HG02885 (cell line): ENCODE measurements at regions not wholly inside any gene's neighbourhood (a gene's known extent, or its start where the extent isn't known, plus 50 kb on each side); places are given as distances from the start of the nearest gene placed in this dataset.
A peak's percentile ranks its signal among the peaks of the same experiment; 100 is the strongest.
"Not testable (repeated sequence)": the region's sequence is repeated elsewhere in the genome, so short reads cannot be mapped to it uniquely, and the experiment has no call there.

Experiments
- ATAC-seq: cut with Tn5 transposase; IDR thresholded peaks from one replicate; pipeline ENCODE4 v1.9.1; 2021; ENCODE audit warnings: mild to moderate bottlenecking; ENCODE audit not compliant: unreplicated experiment, poor library complexity

DNA sequence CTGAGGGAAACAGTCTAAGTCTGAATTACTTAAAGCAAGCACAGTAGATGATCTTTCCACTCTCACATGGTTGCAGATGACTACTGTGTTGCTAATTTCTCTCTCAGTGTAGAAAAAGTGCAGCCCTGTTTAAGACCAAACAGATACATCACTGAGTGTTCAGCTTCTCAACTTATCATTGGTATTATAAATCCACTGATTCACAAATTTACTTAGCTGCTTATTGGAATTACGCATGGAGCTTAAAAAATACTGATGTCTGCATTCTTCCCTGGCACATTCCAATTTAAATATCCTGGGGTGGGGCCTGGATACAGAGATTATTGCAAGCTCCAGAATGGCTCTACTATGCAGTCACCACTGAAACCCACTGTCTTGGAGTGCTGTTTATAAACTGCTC is 411.2 kb downstream of the RND3 start:
- ATAC-seq: no peak

DNA sequence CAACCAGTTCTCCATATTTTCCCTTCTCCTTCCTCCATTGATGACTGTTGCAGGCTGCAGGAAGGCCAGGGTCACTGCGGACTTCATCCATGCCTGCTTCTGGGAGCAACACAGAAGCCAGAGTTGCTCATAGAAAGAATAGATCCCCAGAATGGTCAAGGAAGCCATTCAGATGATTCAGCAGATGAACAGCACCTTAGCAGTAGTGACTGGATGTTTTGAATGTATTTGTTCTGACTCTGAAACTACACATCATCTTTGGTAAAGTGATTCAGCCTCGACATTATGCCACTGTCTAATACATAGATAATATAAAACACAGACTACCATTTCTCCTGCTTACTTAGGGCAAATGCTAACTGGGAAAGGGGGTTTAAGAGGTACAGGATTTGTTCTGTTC is 411.6 kb downstream of the RND3 start:
- ATAC-seq: no peak

DNA sequence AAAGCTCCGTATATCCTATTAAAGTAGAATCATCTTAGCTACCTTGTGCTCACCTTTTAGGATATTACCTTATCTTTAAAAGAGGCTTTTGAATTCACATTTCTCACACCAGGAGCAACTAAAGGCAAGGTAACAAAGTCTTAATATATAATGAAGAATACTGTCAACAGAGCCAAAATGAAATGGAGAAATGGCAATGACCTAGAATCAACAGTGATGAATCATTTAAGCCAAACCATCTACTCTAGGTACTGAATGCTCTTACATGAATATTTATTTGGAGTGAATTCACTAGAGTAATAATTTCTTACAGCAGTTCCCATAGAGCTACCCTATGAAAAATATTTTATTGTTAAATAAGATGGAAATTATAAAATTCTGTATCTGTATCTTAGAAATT is 421.0 kb downstream of the RND3 start:
- ATAC-seq: no peak

DNA sequence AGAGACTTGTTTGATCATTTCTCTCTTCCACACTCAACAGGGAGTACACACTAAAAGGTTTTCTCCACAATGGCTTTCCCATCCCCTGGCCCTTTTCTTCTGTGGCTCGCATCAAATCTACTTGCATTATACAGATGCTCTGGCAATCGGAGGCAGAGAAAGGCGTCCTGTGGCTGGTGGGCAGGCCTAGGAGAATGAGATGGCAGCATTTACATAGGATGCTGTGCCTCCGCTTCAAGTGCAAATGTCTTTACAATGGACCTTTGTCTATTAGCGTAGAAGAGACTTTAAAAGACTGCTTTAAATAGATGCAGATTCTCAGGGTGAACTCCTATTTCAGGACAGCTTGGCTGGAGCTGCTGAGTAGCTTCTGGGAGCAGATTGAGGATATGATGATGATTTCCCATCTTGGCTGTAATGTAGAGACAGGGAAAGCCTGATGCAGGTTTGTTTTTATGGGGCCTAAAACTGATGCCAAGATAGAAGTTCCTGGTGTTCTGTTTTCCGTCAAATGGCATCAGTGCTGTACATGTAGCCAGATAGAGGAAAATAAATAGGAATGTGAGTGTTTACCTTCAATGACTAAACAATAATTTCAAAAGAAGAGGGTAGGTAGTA is 423.4 kb downstream of the RND3 start:
- ATAC-seq: no peak

DNA sequence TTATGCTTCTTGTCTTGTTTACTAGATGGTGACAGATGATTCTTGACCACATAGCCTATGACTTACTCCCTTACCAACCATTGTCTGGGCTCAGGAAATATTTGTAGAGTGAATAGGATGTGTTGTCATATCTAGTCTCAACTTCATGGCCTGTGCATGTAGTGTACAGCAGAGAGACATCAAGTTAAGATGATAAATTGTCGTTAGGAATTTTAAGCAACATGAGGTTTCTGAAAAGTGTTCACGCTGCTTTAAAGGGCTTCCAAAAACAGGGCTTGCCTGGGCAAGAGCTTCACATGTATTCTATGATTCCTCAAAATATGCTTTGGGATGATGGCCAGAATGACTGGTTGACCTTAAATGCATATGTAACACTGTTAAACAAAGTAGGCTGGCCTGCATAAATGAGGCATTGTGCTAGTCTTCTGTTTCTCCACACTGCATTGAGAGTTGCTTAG is 424.0 kb downstream of the RND3 start:
- no peak for ATAC-seq

DNA sequence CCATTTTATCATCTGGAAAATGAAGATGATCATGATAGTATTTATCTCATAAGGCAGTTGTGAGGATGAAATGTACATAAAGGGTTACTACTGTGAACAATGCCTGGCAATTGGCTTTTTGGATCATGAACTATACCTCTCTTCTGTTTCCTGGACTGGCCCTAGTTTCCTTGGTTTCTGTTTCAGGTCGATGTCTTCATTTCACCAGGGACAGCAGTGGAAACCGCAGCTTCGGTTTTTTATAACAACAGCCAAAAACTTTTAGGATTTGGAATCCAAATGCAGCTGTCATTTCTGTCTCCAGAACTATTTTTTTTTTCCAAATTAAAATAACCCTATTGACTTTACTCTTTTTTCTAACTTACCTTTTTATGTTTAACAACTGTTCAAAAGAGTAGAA is 425.1 kb downstream of the RND3 start:
- ATAC-seq: no peak

DNA sequence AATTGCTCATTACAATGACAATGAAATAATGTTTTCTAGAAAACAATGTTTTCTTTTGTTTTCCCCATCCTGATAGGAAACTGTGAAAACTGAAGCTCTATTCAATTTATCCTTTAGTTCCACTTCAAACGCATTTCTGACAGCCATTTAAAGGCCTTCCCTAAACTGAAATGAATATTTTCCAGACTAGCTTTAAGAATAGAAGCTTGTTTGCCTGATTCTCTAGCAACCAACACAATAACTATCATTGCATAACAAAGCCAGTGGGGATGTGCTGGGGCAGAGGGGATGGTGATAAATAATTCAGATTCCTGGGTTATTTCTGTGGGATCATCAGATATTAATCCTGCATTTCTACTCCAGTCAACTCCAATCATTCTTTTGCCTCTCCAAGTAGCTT is 427.1 kb downstream of the RND3 start:
- no peak for ATAC-seq

DNA sequence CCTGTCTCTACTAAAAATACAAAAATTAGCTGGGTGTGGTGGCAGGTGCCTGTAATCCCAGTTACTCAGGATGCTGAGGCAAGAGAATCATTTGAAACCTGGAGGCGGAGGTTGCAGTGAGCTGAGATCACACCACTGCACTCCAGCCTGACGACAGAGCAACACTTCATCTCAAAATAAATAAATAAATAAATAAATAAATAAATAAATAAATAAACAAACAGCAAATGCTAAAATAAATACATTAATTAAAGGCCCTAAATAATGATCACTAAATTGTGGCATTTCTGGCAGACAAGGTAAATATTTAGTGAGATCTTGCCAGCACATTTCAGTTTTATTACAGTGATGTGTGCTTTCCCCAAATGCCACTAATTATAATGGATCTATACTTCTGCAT is 427.8 kb downstream of the RND3 start:
- ATAC-seq: not testable (repeated sequence)

DNA sequence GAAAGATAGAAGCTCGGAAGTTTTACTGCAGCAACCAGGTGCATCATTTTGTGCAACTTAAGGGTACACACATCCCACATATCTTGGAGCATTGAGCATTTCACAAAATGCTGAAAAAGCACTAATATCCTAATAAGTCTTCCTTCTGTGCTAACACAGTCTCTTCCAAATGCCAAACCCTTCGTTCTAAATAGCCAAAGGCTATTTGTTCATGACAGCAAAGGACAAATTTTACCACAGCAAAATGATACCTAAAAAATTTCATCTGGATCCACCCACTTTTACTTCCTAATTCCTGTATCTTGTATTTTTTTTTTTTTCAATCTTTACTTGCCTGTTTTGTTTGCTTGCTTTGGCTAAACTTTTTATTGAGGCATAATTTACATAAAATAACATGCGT is 435.0 kb downstream of the RND3 start:
- ATAC-seq: no peak

DNA sequence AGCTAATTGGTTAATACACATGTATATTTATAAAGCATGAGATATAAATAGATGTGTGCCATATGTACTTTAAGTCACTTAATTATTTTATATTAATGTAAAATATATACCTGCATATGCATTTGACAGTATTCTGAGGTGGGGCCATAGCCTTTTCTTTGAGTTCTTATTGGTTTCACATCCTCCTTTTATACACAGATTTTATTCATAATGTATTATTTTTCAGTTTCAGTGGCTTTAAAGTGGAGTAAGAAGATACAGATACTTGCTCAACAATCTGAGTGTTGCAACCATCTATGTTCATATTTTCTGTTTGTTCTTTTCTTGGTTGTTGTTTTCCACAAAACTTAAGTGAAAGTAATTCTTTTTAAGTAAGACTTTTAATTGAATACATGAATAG is 436.5 kb downstream of the RND3 start:
- peak; percentile 75 for ATAC-seq

DNA sequence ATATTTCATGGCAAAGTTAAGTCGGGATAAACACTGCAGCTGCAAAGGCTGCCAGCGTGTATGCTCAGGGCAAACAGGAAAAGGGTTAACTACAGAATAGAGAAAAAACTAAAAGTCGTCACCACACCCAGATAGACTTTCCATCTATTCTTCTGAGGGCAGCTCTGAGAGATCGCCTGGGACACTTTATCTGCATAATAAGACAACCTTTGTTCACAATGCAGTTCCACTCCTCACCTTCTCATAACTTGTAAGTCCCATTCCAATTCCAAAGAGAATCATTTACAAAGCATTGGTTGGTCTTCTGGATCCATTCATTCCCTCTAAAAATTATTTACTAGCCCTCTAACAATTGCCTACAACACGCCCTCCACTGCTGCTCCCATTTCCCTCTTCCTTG is 437.4 kb downstream of the RND3 start:
- no peak for ATAC-seq

DNA sequence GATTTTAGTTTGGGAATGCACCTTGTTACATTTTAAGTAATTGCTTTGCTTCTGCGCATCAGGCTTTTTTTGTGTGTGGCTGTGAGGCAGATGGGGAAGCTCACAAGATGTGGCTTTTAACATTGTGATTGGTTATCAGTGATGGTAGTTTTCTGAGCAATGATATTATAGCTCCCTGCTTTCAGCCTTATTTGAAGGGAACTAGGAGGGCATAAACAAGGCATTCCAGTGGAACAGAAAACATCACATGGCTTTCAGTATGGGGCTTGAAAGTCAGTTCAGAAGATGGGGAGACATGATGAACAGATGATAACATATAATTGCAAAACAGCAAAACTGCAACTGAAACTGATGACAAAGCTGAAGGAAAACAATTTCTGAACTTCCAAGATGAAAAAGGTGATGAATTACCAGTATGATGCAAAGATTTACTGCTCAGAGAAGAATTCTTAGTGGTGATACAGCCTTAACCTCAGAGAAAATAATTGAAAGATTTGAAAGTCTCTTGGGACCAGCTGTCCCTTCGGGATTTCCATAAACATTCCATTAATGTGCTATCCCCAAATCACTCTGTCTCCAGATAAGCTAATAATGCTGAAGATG is 439.7 kb downstream of the RND3 start:
- ATAC-seq: no peak

DNA sequence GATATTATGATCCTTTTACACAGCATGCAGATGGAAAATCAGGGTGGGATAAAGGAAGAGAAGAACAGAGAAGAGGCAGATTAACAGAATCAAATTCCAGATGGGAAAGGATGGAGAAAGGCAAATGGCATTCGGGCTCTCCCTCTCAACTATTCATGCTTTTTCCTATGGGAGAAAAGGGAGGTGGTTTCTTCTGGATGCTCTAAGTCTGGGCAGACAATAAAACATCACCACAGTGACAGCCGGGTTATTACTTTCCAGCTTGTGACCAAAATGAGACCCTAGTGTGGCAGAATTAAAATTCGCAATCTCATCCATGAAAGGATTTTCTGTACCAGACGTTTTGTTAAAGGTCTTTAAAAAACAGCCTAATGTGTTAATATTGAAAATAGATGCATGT is 440.7 kb downstream of the RND3 start:
- no peak for ATAC-seq

DNA sequence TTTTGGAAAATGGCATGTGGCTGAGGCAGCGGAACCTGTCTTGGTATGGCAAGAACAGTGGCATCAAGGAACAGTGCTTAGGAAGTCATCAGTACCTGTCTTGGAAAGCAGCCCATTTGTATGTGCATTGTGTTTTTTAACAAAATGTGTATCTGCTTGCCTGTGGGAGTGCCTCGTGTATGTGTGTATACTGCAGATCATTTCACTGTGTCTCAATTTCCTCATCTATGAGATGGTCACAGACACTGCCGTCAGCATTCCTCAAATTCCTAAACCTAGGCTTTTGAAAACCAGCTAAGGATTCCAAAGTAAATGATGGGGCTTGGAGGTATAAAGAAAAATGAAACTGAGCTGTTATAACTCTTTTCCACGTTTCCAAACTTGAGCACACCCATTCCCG is 441.3 kb downstream of the RND3 start:
- no peak for ATAC-seq

DNA sequence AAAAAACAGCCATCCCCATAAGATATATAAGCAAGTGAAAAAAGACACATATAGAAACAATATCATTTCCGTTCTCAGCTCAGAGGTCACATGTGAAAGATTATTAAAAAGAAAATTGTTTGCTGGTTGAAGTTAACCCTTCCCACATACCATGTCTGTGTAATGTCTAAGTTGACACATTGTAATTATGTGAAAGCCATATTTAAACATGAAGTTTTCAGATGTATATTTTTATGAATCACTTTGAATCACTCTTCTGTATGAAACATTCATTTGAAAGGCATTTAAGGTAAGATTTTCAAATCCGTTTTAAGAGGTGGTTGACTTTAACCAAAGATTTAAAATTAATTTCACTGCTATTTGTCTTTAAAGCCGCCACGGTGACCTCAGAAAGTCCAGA is 441.9 kb downstream of the RND3 start:
- ATAC-seq: no peak

DNA sequence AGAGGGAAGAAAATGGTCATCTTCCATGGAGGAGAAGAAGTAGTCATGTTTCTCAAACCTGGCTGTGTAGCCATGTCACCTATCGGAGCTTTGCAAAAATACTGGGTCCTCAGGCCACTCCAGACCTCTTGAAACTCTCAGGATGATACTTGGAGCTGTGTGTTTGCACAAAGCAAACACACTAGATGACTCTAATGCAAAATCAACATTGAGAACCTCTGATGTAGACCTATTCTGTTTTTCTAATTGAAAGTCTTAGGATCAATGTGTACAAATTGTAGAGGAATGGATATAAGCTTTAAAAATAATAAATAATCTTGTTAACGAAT is 444.3 kb downstream of the RND3 start:
- ATAC-seq: no peak

DNA sequence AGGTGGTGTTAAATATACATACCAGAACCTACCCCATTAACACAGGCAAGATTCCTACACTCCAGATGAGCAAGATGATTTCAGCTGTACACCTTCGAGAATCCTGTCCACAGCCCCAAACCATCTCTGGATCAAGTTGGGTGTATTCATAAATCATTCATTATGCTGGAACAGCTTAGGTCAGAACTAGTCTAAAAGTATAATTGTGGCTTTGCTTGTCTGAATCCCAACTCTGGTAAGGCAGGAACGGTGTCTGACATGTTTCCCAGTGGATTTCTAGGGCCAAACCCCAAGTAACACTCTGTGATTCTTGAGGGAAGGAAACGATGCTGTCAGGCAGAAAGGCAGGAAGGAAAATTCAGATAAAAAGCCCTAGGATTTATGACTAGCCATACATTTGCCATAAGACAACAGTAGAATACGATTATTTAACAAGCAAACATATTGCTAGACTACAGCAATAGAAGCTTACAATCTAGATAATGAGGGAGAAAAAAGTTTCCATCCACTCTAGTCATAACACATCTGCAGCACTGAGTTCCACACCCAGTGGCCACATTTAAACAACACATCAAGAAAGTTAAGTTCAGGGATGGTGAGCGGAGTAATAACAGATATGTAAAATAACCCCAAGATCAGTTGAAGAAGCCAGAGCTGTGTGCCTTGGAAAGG is 444.8 kb downstream of the RND3 start:
- ATAC-seq: no peak

DNA sequence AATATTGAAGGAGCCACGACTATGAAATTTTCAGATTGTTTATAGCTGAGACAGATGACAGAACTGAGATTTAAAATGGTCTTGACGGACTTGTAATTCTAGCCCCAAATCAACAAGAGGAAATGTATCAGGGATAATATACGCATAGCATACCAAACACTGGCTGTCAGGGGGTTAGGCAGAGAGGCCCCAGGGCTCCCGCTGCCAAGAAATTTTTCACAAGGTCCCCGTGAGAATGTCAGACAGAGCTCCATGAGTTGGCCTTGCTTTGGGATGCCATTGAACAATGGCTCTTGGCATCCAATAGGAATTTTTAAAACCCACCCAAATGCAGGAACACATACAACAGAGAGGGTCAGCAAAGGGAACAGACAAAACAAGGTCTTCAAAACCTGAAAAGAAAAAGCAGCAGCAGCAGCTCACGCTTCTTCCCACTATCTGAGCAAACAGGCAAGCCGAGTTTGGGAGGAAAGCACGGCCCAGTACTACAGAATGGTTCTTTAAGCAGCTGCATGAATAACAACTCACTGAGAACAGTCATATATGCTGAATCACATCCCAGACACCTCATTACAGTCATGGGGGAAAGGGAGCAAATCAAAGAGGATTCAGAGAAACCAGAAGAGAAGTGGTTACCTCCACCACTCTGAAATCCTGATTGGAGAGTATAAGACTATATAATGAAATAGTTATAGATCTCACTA is 445.6 kb downstream of the RND3 start:
- ATAC-seq: no peak

DNA sequence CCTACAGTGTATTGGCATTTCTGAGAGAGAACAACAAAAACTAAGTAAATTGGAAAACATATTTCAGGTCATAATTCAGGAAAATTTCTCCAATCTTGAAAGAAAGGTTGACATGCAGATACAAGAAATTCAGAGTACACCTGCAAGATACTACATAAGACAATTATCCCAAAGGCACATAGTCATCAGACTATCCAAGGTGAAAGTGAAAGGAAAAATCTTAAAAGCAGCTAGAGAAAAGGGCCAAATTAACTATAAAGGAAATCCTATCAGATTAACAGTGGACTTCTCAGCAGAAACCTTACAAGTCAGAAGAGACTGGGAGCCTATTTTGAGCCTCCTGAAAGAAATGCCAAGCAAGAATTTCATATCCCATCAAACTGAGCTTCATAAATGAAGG is 449.0 kb upstream of the MMADHC start:
- ATAC-seq: no peak

DNA sequence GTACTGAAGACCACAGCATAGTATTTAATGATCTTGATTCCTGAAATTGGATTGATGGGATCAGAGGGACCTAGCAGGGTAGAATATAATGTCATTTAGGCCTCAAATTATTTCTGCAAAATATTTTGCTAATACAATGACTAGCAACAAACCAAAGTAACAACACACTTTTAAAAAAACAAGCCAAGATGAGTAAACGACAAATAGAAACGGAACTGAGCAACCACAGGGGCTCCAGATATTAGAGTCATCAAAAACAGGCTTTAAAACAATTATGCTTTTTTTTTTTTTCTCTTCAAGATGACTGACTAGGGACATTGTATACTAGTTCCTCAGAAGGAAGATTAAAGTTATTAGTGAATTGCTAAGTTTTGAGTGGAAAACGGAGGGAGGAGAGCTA is 447.1 kb upstream of the MMADHC start:
- no peak for ATAC-seq

DNA sequence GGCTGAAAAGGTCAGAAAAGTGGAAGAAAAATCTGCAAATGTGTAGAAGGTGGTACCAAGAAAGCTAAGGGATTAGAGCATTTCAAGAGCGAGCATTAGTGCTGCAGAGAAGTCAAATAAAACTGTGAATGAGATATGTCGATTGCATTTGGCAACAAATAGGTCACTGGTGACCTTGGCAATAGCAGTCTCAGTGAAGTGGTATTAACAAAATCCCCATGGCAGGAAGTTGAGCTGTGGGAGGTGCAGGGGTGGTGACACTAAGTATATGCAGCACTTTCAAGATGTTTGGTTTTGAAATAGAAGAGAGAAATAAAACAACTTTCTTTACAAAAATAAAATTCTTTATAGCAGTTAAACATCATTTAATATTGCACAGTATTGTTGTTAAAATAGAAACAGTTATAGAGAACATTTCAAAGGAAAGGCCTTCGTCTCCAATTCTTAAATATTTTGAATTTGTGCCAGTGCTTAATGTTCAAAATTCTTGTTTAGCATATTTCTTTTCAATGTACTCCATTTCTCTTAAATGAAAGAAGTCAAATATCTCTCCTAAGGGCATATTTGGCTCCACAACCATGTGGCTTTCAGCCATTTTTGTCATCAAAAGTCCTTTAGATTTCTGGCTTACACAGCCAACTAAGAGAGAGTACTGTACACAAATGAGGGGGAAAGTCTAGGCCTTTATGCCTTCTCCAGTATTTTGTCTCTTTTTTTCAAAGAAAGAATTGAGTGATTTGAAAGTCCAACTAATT is 443.0 kb upstream of the MMADHC start:
- no peak for ATAC-seq
